Astrocyte (in vitro differentiated cells and primary cell): ENCODE measurements at regions not wholly inside any gene's neighbourhood (a gene's known extent, or its start where the extent isn't known, plus 50 kb on each side); places are given as distances from the start of the nearest gene placed in this dataset.

ENCODE experiments used
- DNase-seq: peaks from one replicate; pipeline ENCODE4 v3.0.0-alpha.2; 2010; ENCODE audit warnings: low read depth
- FAIRE-seq: peaks from 2 replicates; lab custom pipeline; 2011; peaks lifted over from hg19 to GRCh38; lab: Jason Lieb, UNC
- H2AFZ ChIP-seq: 2 replicates; pipeline ENCODE4 v1.6.0; 2012; ENCODE audit warnings: low read depth, low read length, inconsistent platforms
- H3K27ac ChIP-seq: 2 replicates; pipeline ENCODE4 v1.5.1; 2011; ENCODE audit warnings: low read depth, low read length, inconsistent platforms
- H3K27me3 ChIP-seq: 2 replicates; pipeline ENCODE4 v1.6.0; 2011; ENCODE audit warnings: low read length, inconsistent platforms; ENCODE audit not compliant: insufficient read depth
- H3K36me3 ChIP-seq: 2 replicates; pipeline ENCODE4 v1.5.1; 2011; ENCODE audit warnings: low read length, inconsistent platforms; ENCODE audit not compliant: insufficient read depth
- H3K4me1 ChIP-seq: 2 replicates; pipeline ENCODE4 v1.5.1; 2011; ENCODE audit warnings: low read length, inconsistent platforms; ENCODE audit not compliant: insufficient read depth
- H3K4me2 ChIP-seq: 2 replicates; pipeline ENCODE4 v1.6.0; 2012; ENCODE audit warnings: low read length, inconsistent platforms
- H3K4me3 ChIP-seq: 2 replicates; pipeline ENCODE4 v1.5.1; 2011; ENCODE audit warnings: low read depth, mild to moderate bottlenecking, low read length, inconsistent platforms; ENCODE audit not compliant: insufficient read depth
- H3K79me2 ChIP-seq: 2 replicates; pipeline ENCODE4 v1.6.0; 2012; ENCODE audit warnings: mild to moderate bottlenecking, low read length, inconsistent platforms; ENCODE audit not compliant: insufficient read depth
- H3K9ac ChIP-seq: 2 replicates; pipeline ENCODE4 v1.6.0; 2012; ENCODE audit warnings: mild to moderate bottlenecking, low read length, inconsistent platforms
- H3K9me3 ChIP-seq: 2 replicates; pipeline ENCODE4 v1.5.1; 2012; ENCODE audit warnings: low read depth, mild to moderate bottlenecking, low read length, inconsistent platforms; ENCODE audit not compliant: insufficient read depth
- H4K20me1 ChIP-seq: 2 replicates; pipeline ENCODE4 v1.6.0; 2012; ENCODE audit warnings: low read length, inconsistent platforms; ENCODE audit not compliant: insufficient read depth
- H3K27ac Mint-ChIP-seq: one replicate; pipeline ENCODE4 v1.8.0; 2021; ENCODE audit warnings: mild to moderate bottlenecking, mixed read lengths; ENCODE audit not compliant: unreplicated experiment
- H3K27me3 Mint-ChIP-seq: one replicate; pipeline ENCODE4 v1.8.0; 2021; ENCODE audit warnings: low read depth, mixed read lengths; ENCODE audit not compliant: unreplicated experiment
- H3K36me3 Mint-ChIP-seq: one replicate; pipeline ENCODE4 v1.8.0; 2021; ENCODE audit warnings: low read depth, mixed read lengths; ENCODE audit not compliant: unreplicated experiment
- H3K4me1 Mint-ChIP-seq: one replicate; pipeline ENCODE4 v1.8.0; 2021; ENCODE audit warnings: low read depth, mixed read lengths; ENCODE audit not compliant: unreplicated experiment
- H3K4me3 Mint-ChIP-seq: one replicate; pipeline ENCODE4 v1.8.0; 2021; ENCODE audit warnings: mild to moderate bottlenecking, moderate library complexity, mixed read lengths; ENCODE audit not compliant: unreplicated experiment
- H3K9me3 Mint-ChIP-seq: one replicate; pipeline ENCODE4 v1.8.0; 2021; ENCODE audit warnings: mild to moderate bottlenecking, mixed read lengths; ENCODE audit not compliant: unreplicated experiment
- EZH2 ChIP-seq: IDR thresholded peaks from 2 replicates; pipeline ENCODE4 v1.6.1; 2012; ENCODE audit warnings: mild to moderate bottlenecking, low read length, inconsistent platforms; ENCODE audit not compliant: insufficient read depth
- TF ChIP-seq, protein P1 (sequence below): IDR thresholded peaks from 2 replicates; pipeline ENCODE4 v1.5.1; 2011; ENCODE audit warnings: low read depth, mild to moderate bottlenecking, inconsistent platforms, low read length, moderate library complexity; ENCODE audit not compliant: insufficient read depth

DNA sequence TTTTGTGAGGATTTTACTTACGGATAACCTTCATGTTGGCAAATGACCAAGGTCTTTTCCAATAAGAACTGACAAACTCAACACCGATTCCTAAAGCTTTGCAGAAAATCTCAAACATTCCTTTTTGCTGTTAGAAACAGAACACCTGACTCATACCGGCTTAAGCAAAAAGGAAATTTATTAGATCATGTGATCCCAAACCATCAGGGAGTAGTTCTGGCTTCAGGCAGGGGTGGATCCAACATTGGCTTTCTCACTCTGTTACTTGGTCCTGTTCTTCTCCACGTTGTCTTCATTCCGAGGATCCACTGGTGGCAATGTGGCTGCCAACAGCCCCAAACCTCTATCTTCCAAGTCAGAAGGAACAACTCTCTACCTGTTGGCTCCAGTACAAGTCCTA lies 95.9 kb upstream of the PMEPA1 start:
- H3K27me3 Mint-ChIP-seq = peaks cover 55% of the 10 kb centered on the region
- Histone ChIP-seq H3K27ac (no peak overlapping the region), H4K20me1 (no peaks in the 10 kb centered on the region), H3K4me1 (peaks cover 3% of the 10 kb centered on the region), H3K79me2 (no peaks in the 10 kb centered on the region), H3K9me3 (no peaks in the 10 kb centered on the region), H3K9ac (no peak overlapping the region), H3K4me3 (no peak overlapping the region), H2AFZ (no peak overlapping the region), H3K27me3 (peaks cover 5% of the 10 kb centered on the region), H3K4me2 (no peak overlapping the region), H3K36me3 (no peaks in the 10 kb centered on the region)
- peaks cover 1% of the 10 kb centered on the region for H3K36me3 Mint-ChIP-seq
- FAIRE-seq = no peak
- TF ChIP-seq, protein P1, sequence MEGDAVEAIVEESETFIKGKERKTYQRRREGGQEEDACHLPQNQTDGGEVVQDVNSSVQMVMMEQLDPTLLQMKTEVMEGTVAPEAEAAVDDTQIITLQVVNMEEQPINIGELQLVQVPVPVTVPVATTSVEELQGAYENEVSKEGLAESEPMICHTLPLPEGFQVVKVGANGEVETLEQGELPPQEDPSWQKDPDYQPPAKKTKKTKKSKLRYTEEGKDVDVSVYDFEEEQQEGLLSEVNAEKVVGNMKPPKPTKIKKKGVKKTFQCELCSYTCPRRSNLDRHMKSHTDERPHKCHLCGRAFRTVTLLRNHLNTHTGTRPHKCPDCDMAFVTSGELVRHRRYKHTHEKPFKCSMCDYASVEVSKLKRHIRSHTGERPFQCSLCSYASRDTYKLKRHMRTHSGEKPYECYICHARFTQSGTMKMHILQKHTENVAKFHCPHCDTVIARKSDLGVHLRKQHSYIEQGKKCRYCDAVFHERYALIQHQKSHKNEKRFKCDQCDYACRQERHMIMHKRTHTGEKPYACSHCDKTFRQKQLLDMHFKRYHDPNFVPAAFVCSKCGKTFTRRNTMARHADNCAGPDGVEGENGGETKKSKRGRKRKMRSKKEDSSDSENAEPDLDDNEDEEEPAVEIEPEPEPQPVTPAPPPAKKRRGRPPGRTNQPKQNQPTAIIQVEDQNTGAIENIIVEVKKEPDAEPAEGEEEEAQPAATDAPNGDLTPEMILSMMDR = no peak
- TF ChIP-seq EZH2 = no peak
- H3K4me3 Mint-ChIP-seq = no peak overlapping the region
- no peaks in the 10 kb centered on the region for H3K9me3 Mint-ChIP-seq
- no peak overlapping the region for H3K27ac Mint-ChIP-seq
- peaks cover 9% of the 10 kb centered on the region for H3K4me1 Mint-ChIP-seq
- no peak for DNase-seq

DNA sequence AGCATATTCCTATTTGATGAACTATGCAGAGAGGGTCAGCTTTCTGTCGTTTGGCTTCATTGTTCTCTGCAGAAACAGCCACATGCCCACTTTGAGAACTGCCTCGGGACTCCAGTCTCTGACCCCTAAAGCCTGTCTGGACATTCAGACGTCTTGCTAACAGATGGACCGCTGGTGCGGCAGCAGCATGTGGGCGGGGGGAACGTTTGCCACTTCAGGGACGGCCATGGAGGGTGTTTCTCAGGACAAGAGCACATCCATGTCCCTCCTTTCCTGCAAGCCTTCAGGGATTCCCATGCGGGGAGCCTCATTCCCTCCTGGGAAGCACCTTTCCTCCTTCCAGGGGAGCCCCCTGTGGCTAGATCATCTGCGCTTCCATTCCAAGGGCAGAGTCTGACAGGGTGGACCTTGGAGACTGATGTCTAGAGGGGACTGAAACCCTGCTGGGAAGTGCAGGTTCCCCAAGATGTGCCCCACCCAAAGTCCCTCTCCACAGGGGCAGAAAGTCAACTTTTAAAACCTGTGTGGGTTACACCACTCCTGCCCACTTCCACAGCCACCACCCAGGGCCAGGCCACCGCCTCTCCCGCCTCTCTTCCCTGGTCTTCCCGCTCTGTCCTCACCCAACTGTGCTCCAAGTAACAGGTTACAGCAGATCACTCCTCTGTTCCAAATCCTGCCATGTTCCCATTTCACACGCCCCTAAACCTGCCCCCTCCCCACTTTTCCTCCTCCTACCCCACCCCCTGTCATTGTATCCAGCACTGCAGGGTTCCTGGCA lies 94.8 kb upstream of the PMEPA1 start:
- H3K4me1 Mint-ChIP-seq = peaks cover 3% of the 10 kb centered on the region

DNA sequence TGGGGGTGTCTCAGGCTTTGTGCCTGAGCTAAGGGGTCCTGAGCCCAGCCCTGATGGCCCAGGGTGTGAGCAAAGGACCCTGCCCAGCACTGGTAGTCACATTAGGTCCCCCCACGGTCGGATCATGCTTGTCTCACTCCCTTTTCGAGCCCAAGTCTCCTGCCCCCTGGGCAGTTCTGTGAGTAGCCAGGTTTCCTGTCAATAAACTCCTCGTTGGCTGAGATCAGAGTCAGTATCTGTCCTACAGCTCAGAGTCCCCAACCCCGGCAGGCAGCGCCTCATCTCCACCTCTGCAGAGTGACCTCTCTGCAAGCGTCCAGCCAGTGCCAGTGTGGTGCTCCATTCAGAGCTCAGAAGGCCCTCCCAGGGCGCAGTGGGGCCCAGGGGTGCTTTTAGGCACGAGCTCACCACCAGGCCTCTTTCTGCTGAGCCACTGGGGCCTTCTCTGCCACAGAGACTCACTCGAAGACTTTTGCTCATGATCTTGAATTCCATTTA lies 93.7 kb upstream of the PMEPA1 start:
- H3K4me1 Mint-ChIP-seq = peaks cover 2% of the 10 kb centered on the region
- no peak overlapping the region for H3K27ac Mint-ChIP-seq
- no peak overlapping the region for H3K27ac ChIP-seq
- DNase-seq = no peak
- H3K9me3 Mint-ChIP-seq = no peaks in the 10 kb centered on the region
- peaks cover 1% of the 10 kb centered on the region for H3K36me3 Mint-ChIP-seq
- H2AFZ ChIP-seq = no peak overlapping the region
- no peaks in the 10 kb centered on the region for H3K9me3 ChIP-seq
- peaks cover 64% of the 10 kb centered on the region for H3K27me3 Mint-ChIP-seq
- no peak overlapping the region for H3K9ac ChIP-seq
- H3K4me1 ChIP-seq = no peaks in the 10 kb centered on the region
- no peak overlapping the region for H3K4me3 Mint-ChIP-seq
- no peaks in the 10 kb centered on the region for H3K79me2 ChIP-seq
- TF ChIP-seq, protein P1 = no peak
- TF ChIP-seq EZH2 = no peak
- no peak overlapping the region for H3K4me2 ChIP-seq
- no peaks in the 10 kb centered on the region for H4K20me1 ChIP-seq
- H3K4me3 ChIP-seq = no peak overlapping the region
- FAIRE-seq = no peak
- H3K27me3 ChIP-seq = peaks cover 11% of the 10 kb centered on the region
- no peaks in the 10 kb centered on the region for H3K36me3 ChIP-seq

More for the DNA sequence above, 94.8 kb upstream of the PMEPA1 start:
- Mint-ChIP-seq H3K4me3 (no peak overlapping the region), H3K27ac (no peak overlapping the region), H3K27me3 (peaks cover 58% of the 10 kb centered on the region), H3K36me3 (peaks cover 1% of the 10 kb centered on the region), H3K9me3 (no peaks in the 10 kb centered on the region)
- Histone ChIP-seq H3K27ac (no peak overlapping the region), H3K9ac (no peak overlapping the region), H3K4me2 (no peak overlapping the region), H3K79me2 (no peaks in the 10 kb centered on the region), H3K4me1 (no peaks in the 10 kb centered on the region), H4K20me1 (no peaks in the 10 kb centered on the region), H3K9me3 (no peaks in the 10 kb centered on the region), H2AFZ (no peak overlapping the region), H3K27me3 (peaks cover 7% of the 10 kb centered on the region), H3K36me3 (no peaks in the 10 kb centered on the region), H3K4me3 (no peak overlapping the region)
- DNase-seq = no peak
- TF ChIP-seq EZH2 = no peak
- no peak for FAIRE-seq
